HG02571 (cell line): ENCODE measurements at regions not wholly inside any gene's neighbourhood (a gene's known extent, or its start where the extent isn't known, plus 50 kb on each side); places are given as distances from the start of the nearest gene placed in this dataset.

Experiments used
- ATAC-seq: cut with Tn5 transposase; IDR thresholded peaks from one replicate; pipeline ENCODE4 v1.9.1; 2021; ENCODE audit warnings: mild to moderate bottlenecking, moderate library complexity; ENCODE audit not compliant: unreplicated experiment

GRCh38 chr2:164306872-164307271, 314.4 kb downstream of the GRB14 start:
- no peak for ATAC-seq

- ATAC-seq, result no peak
Measured at GRCh38 chr2:164302786-164303185, 318.5 kb downstream of the GRB14 start.

- no peak for ATAC-seq
Measured at GRCh38 chr2:164288235-164288634, 333.0 kb downstream of the GRB14 start.

- no peak for ATAC-seq
Measured at GRCh38 chr2:164287056-164287455, 334.2 kb downstream of the GRB14 start.

- ATAC-seq, result no peak
Measured at GRCh38 chr2:164285576-164285975, 335.7 kb downstream of the GRB14 start.

GRCh38 chr2:164281896-164282295, 339.4 kb downstream of the GRB14 start:
- no peak for ATAC-seq

- no peak for ATAC-seq
Measured at GRCh38 chr2:164275659-164276058, 345.6 kb downstream of the GRB14 start.

GRCh38 chr2:164260506-164260905, 360.8 kb downstream of the GRB14 start:
- no peak for ATAC-seq

- no peak for ATAC-seq
Measured at GRCh38 chr2:164257742-164258141, 363.5 kb downstream of the GRB14 start.

GRCh38 chr2:164252568-164253287, 368.6 kb downstream of the GRB14 start:
- peak; percentile 74 for ATAC-seq

- ATAC-seq, result no peak
Measured at GRCh38 chr2:164243315-164243714, 378.0 kb downstream of the GRB14 start.

GRCh38 chr2:164242409-164242808, 378.9 kb downstream of the GRB14 start:
- no peak for ATAC-seq

- no peak for ATAC-seq
Measured at GRCh38 chr2:164234074-164234473, 387.2 kb downstream of the GRB14 start.

GRCh38 chr2:164224007-164224406, 397.3 kb downstream of the GRB14 start:
- no peak for ATAC-seq

- no peak for ATAC-seq
Measured at GRCh38 chr2:164221473-164221872, 399.8 kb downstream of the GRB14 start.

GRCh38 chr2:164220265-164220664, 401.0 kb downstream of the GRB14 start:
- no peak for ATAC-seq

GRCh38 chr2:164213916-164214315, 407.4 kb downstream of the GRB14 start:
- ATAC-seq, result no peak

- ATAC-seq, result no peak
Measured at GRCh38 chr2:164205347-164205746, 415.9 kb downstream of the GRB14 start.

GRCh38 chr2:164203131-164203530, 418.2 kb downstream of the GRB14 start:
- no peak for ATAC-seq

- no peak for ATAC-seq
Measured at GRCh38 chr2:164198256-164198655, 423.0 kb downstream of the GRB14 start.

- no peak for ATAC-seq
Measured at GRCh38 chr2:164190700-164191099, 430.6 kb downstream of the GRB14 start.

GRCh38 chr2:164189851-164190250, 431.4 kb downstream of the GRB14 start:
- no peak for ATAC-seq

GRCh38 chr2:164187121-164187520, 434.2 kb downstream of the GRB14 start:
- ATAC-seq, result no peak
